ENCODE measurements at regions not wholly inside any gene's neighbourhood (a gene's known extent, or its start where the extent isn't known, plus 50 kb on each side); places are given as distances from the start of the nearest gene placed in this dataset.

DNA sequence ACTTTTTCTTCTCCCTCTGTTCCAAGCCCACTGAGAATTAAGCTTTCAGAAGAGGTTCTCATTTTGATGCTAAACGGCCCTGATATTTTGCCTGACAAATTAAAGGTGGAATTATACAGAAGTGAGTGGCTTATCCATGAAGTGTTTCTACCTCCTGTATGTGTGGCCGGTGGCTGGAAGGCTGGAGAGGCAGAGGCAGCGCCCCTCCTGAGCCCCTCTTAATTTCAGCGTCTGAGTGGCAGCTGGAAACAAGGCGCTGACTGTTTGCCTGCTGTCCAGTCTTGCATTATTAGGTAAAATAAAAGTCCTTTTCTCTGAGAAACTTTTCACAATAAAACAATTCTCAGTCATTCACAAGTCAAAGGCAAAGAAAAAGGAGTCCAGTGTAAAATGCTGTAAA, 685.7 kb downstream of the MCTP2 start:
- no peak for TF ChIP-seq CTCF (optimal IDR thresholded peaks at IDR 0.05 in 1 of 3, IDR thresholded peaks at IDR 0.05 in 1 of 3, conservative IDR thresholded peaks at IDR 0.05 in 1 of 3; ENCODE audit: extremely low read depth in 1 of 3, insufficient read depth in 2 of 3, low read length in 3 of 3)
- no peak for TF ChIP-seq EZH2 (IDR thresholded peaks at IDR 0.05; ENCODE audit: low read length)

All from keratinocyte (primary cell).